ENCODE measurements at regions not wholly inside any gene's neighbourhood (a gene's known extent, or its start where the extent isn't known, plus 50 kb on each side); places are given as distances from the start of the nearest gene placed in this dataset.
"Not testable (repeated sequence)": the region's sequence is repeated elsewhere in the genome, so short reads cannot be mapped to it uniquely, and the experiment has no call there.

DNA sequence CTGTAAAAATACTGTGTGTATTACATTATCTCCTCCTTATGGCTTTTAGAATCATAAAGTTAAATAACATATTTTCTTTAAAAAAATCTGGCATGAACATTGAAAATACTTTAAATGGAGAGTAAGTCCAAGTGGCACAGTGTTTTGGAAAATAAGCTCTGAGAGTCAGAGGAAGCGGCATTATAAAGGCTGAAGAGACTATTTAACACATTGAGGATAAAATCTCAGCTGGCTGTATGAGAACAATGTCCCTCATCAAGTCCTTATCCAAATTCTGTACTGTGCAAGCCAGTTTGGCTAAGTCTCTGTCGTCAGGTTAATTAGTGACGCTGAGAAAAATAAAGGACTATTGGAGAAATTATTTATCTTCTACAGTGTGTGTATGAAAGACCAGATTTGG is 245.5 kb downstream of the MFSD1 start:
- no peak for DNase-seq

DNA sequence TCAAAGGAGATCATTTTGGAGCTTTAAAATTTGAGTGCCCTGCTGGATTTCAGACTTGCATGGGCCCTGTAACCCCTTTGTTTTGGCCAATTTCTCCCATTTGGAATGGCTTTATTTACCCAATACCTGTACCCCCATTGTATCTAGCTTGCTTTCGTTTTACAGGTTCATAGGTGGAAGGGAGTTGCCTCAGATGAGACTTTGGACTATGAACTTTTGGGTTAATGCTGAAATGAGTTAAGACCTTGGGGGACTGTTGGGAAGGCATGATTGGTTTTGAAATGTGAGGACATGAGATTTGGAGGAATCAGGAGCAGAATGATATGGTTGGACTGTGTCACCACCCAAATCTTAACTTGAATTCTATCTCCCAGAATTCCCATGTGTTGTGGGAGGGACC is 250.6 kb downstream of the MFSD1 start:
- not testable (repeated sequence) for DNase-seq

DNA sequence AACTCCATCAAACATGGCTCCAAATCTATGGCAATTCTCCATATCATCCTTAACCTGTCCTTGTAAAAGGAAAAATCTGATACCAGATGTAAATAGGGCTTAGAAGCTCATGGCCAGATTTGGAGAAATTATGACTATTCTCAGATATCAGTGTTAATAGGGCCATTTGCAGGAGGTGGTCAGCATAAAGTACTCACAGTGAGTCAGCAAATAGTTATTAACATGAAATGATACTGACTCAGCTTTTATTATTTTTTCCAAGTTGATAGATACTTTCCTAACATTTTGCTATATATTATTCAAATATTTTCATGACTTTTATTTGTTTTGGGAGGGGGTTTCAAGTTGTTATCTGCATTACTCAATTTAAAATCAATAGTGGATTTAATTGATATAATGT is 255.8 kb downstream of the MFSD1 start:
- no peak for DNase-seq

DNA sequence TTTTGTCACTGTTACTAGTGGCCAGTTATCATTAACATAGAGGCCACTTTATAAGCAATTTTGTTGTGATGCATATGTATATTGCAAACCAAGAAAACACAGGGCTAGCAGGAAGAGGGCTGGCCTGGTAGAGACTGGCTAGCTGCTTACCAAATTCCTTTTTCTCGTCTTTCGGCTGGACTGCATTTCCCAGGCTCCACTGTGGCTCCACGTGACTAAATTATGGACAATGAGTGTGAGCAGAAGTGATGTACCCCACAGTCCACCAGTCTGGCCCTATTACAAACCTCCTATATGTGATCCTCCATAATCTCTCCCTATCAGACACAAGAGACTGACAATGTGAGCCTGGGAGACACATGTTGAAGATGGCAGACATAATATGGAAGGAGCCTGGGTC is 257.0 kb downstream of the MFSD1 start:
- no peak for DNase-seq

DNA sequence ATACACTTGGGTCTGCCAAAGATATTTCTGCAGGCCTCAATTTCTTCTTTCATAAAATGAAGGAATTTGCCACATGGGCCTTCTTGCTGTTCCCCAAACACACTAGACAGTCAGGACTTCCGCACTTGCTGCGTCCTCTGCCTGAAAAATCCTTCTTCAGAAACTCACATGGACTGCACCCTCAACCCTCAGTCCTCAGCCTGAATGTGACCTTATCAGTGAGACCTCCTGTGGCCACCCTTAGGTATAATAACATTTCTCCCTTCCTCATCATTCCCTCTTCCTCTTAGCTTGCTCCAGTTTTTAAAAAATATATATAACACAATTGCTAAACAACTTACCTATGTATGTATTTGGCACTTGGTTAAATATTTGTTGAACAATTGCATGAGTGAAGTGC is 257.5 kb downstream of the MFSD1 start:
- no peak for DNase-seq

DNA sequence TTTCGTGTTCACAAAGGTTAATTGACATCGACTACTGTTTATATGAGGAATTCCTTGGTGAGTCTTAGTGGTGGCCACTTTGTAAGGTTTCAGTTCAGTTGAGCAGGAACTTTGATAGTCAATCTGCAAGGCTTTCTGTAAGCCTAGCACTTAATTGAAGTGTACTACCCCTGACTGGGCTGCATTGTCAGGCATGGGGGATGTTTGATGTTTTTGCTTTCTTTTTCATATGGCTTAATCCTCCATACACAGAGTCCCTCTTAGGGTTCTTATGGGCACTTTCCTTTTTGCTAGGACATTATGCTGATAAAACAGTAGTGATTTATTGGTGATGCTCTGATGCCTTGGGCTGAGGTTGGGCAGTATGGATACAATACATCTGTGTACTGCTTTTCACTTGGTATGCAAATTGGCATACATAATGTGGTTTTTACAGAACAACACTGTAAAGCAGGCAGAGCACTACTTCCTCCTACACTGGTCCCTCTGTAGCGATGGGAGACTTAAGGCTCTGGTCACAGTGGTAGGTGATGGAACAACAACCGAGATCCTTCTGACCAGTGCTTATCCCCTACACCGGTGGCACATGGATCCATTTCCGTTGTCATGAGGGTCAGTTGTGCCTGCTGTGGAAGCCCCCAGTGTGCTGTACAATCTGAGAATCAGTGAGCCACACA is 261.0 kb downstream of the MFSD1 start:
- DNase-seq, result no peak

DNA sequence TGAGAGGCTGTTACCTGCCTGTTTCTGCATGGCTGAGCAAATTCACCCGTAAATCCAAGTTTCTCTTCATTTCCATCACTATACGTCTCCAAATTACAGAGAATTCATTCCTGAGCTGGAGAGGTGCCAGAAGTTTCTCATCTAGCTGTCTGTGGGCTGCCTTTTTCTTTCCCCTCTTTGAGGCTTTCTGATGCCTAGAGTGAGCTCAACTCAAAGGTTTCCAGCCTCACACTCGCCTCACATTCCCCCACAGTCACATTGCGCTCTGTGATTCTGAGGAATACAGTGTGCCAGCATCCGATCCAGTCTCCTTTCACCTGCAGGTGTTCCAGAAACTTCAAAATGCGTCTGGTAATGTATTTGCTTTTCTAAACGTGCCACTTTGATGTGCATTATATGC is 267.2 kb downstream of the MFSD1 start, which contains the start of gene IQCJ:
IQCJ (plus strand) TSS at position 229 of the 400 bp plus-strand sequence.
- DNase-seq, result no peak

DNA sequence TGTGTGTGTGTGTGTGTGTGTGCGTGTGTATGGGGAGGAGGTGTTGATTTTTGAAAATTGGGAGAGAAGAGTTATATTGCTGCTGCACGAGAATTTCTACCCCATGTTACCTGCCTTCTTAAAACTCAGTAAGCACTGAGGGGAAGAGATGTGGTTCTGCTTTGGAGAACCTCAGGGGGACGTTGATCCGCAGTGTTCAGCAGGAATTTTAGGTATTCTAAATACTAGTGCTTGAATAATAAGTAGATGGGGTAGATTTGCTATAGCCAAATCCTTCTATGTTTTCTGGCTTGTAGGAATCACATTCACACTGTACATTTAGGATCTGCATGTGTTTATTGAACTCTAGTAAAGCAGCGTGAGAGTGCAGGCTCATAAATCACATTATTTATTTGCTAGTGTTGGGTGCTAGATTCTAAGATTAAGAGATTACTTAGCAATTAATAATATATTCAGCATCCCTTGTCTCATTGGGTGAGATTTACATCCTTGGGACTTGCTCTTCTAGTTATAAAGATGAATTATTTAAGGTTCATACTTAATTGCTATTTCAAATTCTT is 268.1 kb downstream of the MFSD1 start:
- DNase-seq, result no peak

DNA sequence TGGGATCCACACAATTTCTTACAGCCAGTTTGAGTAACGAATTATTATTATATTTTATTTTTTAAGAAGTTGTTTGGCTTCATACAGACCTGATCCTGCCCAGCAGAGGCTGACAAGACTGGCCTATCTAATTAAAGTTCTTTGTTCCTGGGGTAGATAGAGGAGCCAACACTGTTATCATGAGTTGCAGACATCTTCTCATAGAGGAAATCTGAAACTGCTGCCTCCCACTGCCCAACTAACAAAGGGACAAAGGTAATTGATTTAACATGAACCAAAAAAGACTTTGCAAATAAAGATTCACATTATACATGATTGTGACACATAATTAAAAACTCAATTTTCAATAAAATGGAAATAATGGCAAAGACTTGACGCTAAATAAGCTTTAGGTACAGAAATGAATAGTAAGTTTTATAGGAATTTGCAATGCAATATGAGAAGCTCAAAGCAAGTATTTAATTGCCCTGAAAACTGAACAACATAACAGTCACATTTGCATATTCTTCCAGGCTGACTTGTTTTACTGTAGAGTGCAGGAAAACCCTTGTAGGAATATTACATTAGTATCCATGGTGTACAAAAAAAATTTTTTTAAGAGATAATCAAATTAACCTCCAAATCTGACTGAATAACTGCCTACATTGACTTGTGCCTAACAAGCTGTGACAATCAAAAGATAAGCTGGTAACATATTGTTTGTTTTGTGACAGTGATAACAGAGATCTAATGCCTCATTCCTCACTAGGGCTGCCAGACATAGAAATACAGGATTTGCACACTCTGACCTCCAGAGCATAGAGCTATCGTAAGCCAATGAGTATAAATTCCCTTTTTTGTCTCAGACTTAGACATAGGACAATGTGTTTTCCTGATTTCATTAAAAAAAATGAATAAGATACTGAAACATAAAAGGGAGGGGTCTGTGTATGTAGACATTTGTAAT is 273.2 kb downstream of the MFSD1 start:
- DNase-seq, result no peak

DNA sequence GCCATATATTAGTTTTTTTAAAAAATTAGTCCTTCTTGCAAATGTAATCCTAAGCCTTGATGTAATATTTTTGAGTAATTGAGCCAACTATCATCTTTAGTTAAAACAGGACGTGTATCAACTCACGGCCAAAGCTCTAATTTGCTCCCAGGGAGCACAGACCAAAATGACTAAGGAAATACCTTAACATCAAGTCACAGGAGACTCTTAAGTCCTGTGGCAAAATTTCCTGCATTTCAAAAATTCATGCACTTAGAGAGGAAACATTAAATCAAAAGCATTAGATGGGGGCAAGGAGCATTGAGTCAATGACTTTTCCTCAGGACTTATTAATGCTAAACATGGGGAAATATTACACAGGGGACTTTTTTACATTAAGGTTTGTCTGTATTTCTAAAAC is 276.0 kb downstream of the MFSD1 start:
- DNase-seq, result no peak

DNA sequence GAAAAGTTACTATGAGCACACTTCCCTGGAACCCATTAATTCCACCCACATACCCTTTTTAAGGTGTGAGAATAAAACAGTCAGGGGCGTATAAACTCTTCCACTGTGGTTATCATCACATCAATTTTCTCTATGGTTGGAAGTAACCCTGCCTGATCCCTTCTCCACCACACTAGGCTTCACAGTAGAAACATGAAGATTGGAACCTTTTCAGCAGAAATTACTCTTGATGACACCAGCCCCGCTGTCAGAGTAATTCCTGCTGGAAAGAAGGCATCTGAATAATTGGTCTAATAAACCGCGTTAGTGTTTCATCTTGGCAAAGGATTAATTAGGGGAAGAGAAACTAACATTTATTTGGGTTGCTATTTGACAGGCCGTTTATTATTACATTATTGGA is 278.4 kb downstream of the MFSD1 start:
- no peak for DNase-seq

DNA sequence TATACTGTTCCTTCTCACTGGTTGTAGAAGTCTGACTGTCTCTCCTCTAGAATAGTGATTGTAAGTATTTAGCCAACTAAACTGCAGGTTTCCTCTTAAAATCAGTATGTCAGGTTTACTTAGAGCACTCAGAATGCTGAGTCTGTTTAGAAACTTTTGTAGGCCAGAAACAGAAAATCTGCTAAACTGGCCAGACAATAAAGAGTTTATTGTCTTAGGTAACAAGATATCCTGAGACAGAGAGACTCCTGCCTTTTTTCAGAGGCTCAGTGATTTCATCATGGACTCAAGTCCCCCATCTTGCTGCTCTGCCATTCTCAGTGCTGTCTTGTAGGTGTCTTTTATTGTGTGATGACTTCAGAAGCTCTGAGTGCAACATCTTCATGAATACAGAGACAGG is 279.0 kb downstream of the MFSD1 start:
- no peak for DNase-seq

DNA sequence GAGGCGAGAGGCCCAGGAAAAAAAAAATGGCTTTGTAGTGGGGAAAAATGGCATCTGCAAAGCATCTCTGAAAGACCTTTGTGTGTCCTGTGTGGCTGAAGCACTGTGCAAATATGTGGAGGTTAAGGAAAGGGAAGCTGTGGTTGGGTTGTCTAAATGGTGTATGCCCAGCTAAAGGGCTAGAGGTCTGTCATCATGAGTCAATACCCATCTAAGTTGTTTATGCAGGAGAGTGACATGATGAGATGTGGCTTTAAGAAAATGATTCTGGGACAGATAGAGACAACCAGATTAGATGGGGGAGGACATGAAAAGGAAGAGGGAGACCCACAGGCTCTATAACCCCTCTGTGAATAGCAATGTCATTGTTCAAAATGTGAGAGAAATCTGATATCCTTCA is 280.7 kb downstream of the MFSD1 start:
- no peak for DNase-seq

DNA sequence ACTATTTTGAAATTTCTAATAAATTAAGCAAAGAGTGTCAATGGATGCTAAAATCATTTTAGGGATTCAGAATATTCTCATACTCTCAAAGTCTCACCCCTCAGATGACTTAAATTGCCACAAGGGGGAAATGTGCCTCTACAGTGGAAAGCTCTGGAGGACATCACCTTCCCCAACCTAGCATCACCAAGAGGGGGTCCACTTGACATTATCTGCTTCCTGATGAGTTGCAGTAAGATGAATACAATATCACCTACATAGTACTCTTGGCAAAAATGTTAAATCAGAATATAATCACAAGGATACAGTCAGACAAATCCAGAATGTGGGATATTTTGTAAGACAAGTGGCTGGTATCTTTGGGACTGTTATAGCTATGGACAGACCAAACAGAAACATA is 290.1 kb downstream of the MFSD1 start:
- no peak for DNase-seq

DNA sequence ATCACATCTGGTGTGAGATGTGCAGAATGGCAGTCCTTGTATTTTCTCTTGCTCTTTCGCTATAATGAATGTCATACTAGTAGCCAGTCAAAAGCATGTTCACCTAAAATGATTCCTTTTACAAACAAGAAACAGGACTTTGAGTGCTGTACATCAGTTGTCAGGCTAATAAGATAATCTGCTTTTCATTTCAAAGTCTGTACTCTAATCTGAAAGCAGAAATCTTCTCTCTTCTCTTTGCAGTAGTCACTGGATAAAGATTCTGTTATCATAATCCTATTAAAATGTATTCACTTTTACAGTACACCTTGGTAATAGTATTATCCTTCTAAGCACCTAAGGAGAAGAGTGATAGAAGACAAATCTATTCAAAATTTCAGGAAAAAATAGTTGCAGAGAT is 300.1 kb downstream of the MFSD1 start:
- no peak for DNase-seq

DNA sequence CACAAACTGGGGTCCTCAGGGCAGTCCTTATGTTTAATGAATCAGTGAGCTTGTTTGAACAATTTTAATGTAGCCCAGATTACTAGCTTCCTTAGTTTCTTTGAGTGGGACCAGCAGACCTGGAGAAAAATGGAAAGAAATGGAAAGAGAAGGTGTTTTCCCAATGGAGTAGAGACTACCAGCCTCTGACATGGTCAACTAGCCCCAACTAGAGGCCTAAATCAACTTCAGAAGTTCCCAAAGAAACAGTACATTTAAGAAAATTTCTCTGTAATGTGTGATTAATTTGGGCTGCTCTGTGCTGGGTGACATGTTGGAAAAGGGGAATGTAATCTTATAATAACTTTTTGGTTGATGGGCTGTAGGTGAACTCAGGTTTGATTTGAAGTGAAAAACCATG is 310.9 kb downstream of the MFSD1 start:
- no peak for DNase-seq

DNA sequence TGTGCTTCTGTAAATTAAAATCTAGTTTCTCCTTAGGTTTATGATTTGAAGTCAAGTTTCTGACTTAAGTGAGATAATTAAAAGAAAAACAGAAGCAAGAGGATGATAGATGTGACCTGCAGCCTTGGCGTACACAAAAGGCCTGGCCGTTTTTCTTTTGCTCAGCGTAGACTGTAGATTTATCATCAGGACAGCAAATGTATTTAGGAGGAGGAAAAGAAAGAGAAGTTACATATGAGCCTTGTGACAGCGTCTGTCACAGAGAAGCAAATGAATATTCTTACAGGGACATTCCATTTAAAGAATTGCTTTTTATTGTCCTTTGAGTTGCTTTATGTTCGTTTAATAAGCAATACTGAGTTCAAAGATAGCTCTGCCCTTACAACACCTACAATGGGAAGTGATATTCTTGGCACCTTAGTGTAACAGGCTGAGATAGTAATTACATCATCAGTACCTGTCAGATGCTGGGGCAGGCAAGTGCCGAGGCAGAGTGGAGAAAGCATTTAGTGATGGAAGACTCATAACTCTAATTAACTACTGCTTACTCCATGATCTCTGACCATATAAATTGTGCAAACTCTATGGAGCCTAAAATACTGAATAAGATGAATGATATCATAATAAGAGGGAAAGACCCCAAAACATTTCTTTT is 311.5 kb downstream of the MFSD1 start:
- DNase-seq, result no peak

DNA sequence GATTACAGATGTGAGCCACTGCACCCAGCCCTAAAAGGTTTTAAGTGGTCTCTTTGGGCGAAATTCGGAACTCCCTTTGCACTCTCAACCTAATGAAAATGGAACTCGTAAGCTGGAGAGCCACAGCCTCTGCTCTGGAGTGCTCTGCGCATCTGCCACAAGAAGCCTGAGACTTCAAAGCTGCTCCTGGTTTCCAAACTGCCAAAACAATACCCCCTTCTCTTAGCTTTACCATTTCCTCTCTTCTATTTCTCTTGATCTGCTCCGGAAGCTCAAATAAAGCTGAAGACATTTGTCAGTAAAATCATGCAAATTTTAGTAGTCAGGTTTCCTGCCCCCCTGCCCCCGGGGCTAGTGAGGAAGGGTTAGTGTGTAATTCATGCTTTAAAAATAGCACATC is 312.7 kb downstream of the MFSD1 start:
- DNase-seq, result no peak

DNA sequence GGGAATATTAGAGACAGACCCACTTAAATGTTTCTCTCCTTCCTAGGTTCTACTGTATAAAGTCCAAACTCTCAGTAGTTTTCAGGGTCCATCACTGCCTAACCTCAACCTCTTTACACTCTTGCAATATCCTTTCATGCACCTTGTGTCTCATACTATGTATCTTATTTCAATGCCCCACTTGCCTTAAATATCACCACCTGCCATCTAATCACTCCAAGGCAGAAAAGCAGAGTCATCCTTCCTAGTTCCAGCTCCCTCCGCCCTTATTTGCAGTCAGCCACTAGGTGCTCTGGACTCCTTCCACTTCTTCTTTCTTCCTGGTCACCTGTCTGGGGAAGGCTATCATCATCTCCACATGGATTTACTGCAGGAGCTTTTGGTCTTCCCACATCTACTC is 322.0 kb downstream of the MFSD1 start:
- DNase-seq, result no peak

DNA sequence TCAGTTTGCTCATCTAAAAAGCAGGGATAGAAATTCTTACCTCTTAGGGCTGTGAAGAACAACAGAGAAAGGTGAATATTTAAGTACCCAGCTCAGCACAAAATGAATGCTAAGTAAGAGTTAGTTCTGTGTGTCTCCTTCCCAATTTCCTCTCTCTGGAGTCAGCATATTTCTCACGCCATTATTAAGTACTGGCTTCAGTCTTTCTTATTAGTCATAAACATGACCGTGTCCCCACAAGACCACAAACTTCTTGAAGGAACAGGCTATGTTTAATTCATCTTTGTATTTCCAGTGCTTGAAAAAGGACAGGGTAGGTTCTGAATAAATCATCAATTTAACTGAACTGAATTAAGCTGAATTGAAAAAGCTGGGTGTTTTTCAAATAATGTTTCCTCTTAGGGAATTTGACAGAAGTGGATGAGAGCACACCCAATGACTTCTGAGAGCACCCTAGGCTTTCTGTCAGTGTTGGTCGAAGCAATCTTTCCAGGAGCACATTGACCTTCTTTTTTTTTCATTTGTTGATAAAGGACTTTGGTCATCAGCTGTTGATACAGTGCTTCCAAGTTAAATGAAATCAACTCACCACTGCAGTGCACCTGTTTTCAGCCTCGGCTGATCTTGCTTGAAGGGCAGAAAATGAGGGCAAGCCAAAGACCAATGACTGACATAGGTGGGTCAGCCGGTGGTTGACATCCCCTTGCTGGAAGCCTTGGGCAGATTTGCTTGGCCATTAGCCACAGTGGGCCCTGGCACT is 324.6 kb downstream of the MFSD1 start:
- DNase-seq, result no peak

DNA sequence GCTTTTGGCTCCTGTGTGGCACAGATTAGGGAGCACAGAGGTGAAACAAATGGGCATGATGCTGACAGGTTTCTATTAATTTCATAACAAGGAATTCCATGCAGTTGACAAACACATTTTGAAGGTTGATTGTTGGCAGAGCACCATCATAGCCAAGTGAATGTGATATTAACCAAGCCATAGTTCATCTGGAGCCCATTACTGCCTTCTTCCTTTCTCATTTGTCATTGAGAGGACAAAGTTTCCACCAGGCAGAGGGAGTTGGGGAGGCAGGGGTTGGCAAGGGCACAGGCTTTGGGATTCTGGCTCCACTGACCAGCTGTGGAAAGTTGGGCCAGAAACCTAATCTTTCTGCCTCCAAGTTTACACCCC is 325.2 kb downstream of the MFSD1 start:
- no peak for DNase-seq

DNA sequence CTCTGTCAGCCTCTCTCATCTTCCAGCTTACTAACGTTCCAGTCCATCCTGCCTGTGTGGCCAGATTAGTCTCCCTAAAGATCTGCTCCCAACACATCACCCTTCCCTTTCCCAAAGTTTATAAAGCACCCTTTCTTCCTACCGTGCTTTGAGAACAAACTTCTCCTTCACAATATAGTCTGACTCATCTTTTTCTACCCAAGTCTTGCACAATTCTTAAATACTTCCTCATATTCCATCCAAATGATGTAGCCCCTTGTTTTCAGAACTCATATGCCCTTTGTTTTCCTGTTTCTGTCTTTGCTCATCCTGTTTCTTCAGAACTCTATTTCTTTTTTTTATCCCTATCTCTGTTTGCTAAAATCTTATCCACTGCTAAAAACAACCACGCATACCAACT is 326.8 kb downstream of the MFSD1 start:
- no peak for DNase-seq

DNA sequence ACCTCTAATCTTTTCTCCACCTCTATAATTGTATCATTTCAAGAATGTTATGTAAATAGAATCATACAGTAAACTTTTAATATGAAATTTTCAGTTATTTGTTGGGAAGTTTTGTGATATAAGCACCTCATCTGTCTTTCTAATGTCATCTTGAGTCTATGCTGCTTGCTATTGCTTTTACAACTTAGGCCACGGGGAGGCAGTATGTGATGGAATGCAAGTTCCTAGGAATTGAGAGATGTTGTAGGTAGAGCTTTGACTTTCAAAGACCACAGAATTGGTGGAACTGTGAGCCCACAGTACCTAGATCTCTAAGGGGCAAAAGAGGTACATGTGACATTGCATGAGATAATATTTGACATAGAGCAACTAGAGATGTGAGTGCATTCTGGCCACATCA is 328.3 kb downstream of the MFSD1 start:
- no peak for DNase-seq
